Right lobe of liver (tissue), 4 donors: ENCODE measurements at regions not wholly inside any gene's neighbourhood (a gene's known extent, or its start where the extent isn't known, plus 50 kb on each side); places are given as distances from the start of the nearest gene placed in this dataset.

Experiments used
- CTCF ChIP-seq, 4 donors: fragments of 200-600 bp in 3 of 4; fragments of 450-650 bp in 1 of 4; IDR thresholded peaks; one replicate each; pipeline versions ENCODE4 v1.5.1 to v1.8.0; 2016 to 2022; ENCODE audit warnings: antibody characterized with exemption in 4 of 4, mild to moderate bottlenecking in 2 of 4
- POLR2A ChIP-seq: fragments of 450-650 bp; IDR thresholded peaks from one replicate; pipeline ENCODE4 v1.6.1; 2017; ENCODE audit warnings: antibody characterized with exemption, mild to moderate bottlenecking
- donor health status: DM: no; HTN: no; CAD: no.
- donor health status: DM: no; HTN: no; CAD: no.
- donor health status: DM: no; HTN: yes; CAD: no.

- no peak for TF ChIP-seq CTCF (IDR thresholded peaks at IDR 0.05)
- no peak for TF ChIP-seq POLR2A
These were observed 150.5 kb upstream of the SPRY1 start for GRCh38 chr4:123246085-123246484.
